Mesenteric fat pad (tissue), 1 donor: ENCODE measurements at regions not wholly inside any gene's neighbourhood (a gene's known extent, or its start where the extent isn't known, plus 50 kb on each side); places are given as distances from the start of the nearest gene placed in this dataset.
"Not testable (repeated sequence)": the region's sequence is repeated elsewhere in the genome, so short reads cannot be mapped to it uniquely, and the experiment has no call there.

Experiments used
- DNase-seq: peaks from one replicate; pipeline ENCODE4 v3.0.0-alpha.2; 2020; ENCODE audit warnings: low spot score
- donor health status: DM: yes; HTN: yes; CAD: no.

DNA sequence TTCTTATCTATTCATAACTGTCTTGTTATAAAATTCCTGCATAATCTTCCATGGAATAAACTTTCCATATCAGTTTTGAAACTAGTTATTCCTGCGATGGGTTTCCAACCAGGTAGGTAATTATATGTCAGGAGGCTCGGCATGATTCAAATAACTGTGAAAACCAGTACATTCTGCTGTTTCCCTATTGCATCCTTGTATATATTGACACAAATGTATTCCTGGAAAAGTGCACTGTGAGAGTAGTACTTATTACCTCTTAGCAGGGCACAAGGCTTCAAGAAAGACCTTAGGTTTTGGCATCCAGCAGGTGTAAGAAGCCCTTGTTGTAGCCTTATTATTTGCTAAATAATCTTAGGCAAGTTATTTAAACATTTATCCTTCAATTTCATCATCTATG is 1131.3 kb upstream of the ATXN8OS start:
- no peak for DNase-seq

DNA sequence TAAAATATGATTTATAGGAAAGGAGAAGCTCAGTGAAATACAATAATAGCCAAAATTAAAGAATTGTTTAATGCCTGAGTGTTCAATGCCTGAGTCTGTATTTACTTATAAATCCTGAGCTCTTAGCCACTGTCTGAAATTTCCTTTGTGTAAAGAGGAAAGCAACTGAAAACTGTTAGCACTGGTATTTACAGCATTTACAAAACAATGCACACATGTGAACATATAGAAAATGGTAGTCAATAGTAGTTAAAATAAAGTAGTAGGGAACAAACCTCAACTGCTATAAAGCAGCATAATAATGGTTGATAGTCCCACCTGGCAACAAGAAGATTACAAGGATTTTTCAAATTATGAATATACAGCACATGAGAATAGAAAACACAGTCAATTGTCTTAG is 1137.1 kb upstream of the ATXN8OS start:
- DNase-seq = no peak

- DNase-seq = no peak
Observed at GRCh38 chr13:68948586-68948985, 1159.0 kb upstream of the ATXN8OS start.

DNA sequence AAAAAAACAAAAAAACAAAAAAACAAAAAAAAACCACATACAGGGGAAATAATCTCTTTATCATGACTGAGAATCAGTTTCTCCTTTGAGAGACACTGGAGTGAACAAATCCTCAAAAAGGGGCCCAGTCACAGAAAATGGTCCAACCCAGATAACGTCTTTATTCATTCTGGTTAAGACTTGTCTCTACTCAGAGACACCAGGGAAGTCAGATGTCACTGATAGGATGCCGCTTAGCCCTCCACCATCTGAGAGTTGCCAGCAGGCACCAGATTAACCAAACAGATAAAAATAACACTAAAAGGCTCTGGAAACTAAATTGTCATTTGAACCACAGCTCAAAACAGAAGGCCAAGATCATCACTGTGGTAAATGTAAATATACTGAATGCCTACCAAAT is 1163.4 kb upstream of the ATXN8OS start:
- DNase-seq = no peak

GRCh38 chr13:68940049-68940448 is 1167.6 kb upstream of the ATXN8OS start:
- DNase-seq = no peak

DNA sequence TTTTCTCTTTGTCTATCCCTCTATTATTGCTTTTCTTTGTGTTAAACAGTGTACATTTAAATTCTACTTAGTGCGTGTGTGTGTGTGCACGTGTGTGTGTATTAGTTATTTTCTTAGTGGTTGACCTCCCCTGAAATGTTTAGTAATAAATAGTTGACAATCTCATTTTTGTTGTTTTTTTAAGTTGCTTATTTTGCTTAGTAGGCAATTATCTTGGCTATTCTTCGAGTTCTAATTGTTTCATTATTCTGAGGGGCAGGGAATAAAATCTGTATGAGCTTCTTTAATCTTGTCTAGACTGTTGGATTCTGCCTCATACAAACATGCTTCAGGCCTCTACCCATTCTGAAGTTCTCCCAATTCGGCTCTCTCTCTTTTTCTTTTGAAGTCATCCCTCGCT is 1169.0 kb upstream of the ATXN8OS start:
- DNase-seq = no peak

GRCh38 chr13:68929075-68929745 is 1178.4 kb upstream of the ATXN8OS start:
- DNase-seq = no peak

GRCh38 chr13:68927387-68928026 is 1180.1 kb upstream of the ATXN8OS start:
- no peak for DNase-seq

DNA sequence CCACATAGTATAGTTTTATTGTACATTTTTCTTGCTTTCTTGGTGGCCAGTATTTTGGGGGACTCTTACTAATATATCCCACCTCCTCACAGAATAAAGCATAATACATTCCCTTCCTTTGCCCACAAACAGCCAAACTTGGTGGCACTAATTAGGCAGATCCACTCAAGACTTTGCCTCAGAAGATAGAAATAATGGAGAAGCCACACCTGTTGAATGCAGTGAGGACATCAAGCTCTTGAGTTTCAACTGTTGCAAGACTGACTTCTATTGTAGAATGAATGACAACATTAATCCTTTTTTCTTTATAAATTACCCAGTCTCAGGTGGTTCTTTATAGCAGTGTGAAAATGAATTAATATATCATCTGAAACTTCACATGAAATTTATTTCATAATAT is 1183.6 kb upstream of the ATXN8OS start:
- DNase-seq = no peak

GRCh38 chr13:68908879-68909278 is 1198.7 kb upstream of the ATXN8OS start:
- no peak for DNase-seq

GRCh38 chr13:68905186-68905585 is 1202.4 kb upstream of the ATXN8OS start:
- DNase-seq = no peak

DNA sequence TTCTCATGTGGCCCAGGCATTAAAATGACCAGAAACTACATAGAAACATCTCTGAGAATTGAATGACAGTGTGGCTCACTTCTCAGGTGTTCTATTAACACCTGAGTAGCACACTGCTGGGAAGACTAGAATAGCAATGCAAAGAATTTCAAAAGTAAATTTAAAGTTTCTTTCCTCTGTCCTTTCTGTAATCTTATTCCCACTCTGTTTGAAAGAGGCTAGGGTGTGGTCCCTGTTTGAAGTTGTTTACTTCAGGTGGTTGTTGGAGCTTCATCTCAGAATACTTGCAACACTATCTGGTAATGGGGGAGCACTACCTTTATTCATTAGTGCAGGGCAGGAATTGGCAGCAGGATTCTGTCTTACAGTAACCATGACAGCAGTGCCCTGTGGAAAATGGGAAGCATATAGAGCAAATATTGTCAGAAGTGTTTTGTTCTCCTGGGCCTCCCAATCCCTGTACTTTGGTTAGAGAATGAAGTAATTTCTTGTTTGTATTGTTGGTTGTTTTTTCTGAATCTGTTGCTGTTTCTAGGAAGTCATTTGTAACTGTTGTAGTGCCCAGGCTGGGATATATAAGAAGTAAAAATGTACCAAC is 1210.2 kb upstream of the ATXN8OS start:
- DNase-seq = no peak

GRCh38 chr13:68895696-68896095 is 1211.9 kb upstream of the ATXN8OS start:
- no peak for DNase-seq

- DNase-seq = not testable (repeated sequence)
Observed at GRCh38 chr13:68893721-68894120, 1213.9 kb upstream of the ATXN8OS start.

GRCh38 chr13:68892596-68892995 is 1215.0 kb upstream of the ATXN8OS start:
- not testable (repeated sequence) for DNase-seq

DNA sequence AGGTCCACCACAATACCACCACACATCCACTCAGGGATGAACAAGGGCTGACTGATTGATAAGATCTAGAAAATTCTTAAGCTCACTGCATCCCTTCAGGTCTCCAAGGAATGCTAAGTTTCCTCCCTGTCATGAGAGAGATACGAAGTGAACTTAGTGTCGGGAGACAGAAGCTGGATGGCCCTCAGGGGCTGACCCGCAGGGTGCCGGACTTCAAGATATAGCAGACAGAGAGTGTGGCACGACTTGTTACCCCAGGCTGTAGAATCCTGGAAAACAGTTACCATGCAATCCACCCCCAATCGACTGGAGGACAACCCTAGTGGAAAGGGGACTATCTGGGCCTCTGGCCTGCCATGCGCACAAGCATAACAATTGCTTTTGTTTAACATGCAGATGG is 1217.5 kb upstream of the ATXN8OS start:
- DNase-seq = not testable (repeated sequence)

DNA sequence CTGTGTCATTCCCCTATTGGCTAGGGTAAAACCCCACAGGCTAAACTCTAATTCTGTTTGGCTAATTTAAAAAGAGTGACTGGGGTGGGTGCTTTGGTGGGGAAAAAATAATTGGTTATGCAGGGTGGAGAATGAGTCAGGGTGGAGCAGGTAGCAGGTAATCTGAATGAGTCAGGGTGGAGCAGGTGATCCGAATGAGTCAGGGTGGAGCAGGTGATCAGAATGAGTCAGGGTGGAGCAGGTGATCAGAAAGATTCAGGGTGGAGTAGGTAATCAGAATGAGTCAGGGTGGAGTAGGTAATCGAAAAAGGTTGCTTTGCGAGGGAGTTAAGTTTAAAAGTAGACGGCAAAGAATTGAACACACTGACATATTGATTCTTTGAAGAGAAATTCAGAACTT is 1218.8 kb upstream of the ATXN8OS start:
- no peak for DNase-seq

DNA sequence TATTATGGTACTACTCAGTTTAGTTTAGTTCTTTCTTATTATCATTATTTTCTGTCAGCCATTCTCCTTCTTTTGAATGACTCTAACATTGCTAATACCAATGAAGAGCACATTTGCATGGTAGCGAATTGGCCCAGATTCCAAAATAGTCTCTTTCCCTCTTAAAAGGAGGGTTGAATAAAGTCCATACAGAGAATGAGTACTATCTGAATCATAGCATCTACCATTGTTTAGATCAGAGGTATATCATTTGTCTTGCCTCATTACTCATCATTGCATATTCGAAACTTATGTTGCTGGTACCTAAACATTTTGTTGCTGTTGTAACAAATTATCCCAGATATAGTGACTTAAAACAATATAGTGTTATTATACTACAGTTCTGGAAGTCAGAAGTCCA is 1235.3 kb upstream of the ATXN8OS start:
- DNase-seq = no peak

GRCh38 chr13:68851026-68851425 is 1256.6 kb upstream of the ATXN8OS start:
- DNase-seq = no peak

GRCh38 chr13:68850160-68850559 is 1257.5 kb upstream of the ATXN8OS start:
- no peak for DNase-seq

- no peak for DNase-seq
Observed at GRCh38 chr13:68846663-68847062, 1261.0 kb upstream of the ATXN8OS start.

- DNase-seq = no peak
Observed at GRCh38 chr13:68834375-68834774, 1273.3 kb upstream of the ATXN8OS start.

DNA sequence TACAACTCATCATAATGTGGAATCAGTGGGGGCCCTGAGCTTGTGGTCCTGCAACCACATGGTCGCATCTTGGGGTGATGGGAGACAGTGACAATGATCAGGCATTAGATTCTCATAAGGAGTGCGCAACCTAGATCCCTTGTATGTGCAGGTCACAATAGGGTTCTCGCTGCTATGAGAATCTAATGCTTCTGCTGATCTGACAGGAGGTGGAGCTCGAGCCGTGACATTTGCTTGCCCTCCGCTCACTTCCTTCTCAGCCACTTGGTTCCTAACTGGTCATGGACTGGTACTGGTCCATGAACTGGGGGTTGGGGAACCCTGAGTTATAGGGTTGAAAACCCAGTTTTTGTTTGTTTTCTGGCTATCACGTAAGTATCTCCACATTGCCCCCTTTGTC is 1290.9 kb upstream of the ATXN8OS start:
- DNase-seq = no peak
